ENCODE measurements at regions not wholly inside any gene's neighbourhood (a gene's known extent, or its start where the extent isn't known, plus 50 kb on each side); places are given as distances from the start of the nearest gene placed in this dataset.

GRCh38 chr5:97458851-97459250 is 275.8 kb upstream of the RIOK2 start:
- Histone ChIP-seq H3K4me1 (no peaks in the 10 kb centered on the region), H3K4me3 (no peak overlapping the region), H3K27me3 (no peaks in the 10 kb centered on the region), H3K27ac (no peak overlapping the region), H3K36me3 (no peaks in the 10 kb centered on the region), H3K9me3 (no peaks in the 10 kb centered on the region)
- DNase-seq, result no peak
- TF ChIP-seq POLR2A (IDR thresholded peaks at IDR 0.05), result no peak
- TF ChIP-seq CTCF (IDR thresholded peaks at IDR 0.05), result no peak
- intact Hi-C loops (cut with DNase I; ENCODE audit: low total_unique reads), result no loop called here

GRCh38 chr5:97471951-97472350 is 288.9 kb upstream of the RIOK2 start:
- DNase-seq, result no peak
- no peak overlapping the region for H3K27ac ChIP-seq
- no peaks in the 10 kb centered on the region for H3K27me3 ChIP-seq
- no peaks in the 10 kb centered on the region for H3K36me3 ChIP-seq
- TF ChIP-seq POLR2A (IDR thresholded peaks at IDR 0.05) (no peak), CTCF (IDR thresholded peaks at IDR 0.05) (no peak)
- H3K4me3 ChIP-seq, result no peak overlapping the region
- no peaks in the 10 kb centered on the region for H3K4me1 ChIP-seq
- intact Hi-C loops (cut with DNase I; ENCODE audit: low total_unique reads), result no loop called here
- no peaks in the 10 kb centered on the region for H3K9me3 ChIP-seq

- H3K27me3 ChIP-seq, result no peaks in the 10 kb centered on the region
- H3K27ac ChIP-seq, result no peak overlapping the region
- no peak for DNase-seq
- H3K36me3 ChIP-seq, result no peaks in the 10 kb centered on the region
- intact Hi-C loops (cut with DNase I; ENCODE audit: low total_unique reads), result no loop called here
- no peaks in the 10 kb centered on the region for H3K9me3 ChIP-seq
- no peaks in the 10 kb centered on the region for H3K4me1 ChIP-seq
- TF ChIP-seq POLR2A (IDR thresholded peaks at IDR 0.05), result no peak
- TF ChIP-seq CTCF (IDR thresholded peaks at IDR 0.05), result no peak
- no peak overlapping the region for H3K4me3 ChIP-seq
Measured at GRCh38 chr5:97475847-97476246, 292.8 kb upstream of the RIOK2 start.

GRCh38 chr5:97476852-97477534 is 293.9 kb upstream of the RIOK2 start:
- Histone ChIP-seq H3K27me3 (no peaks in the 10 kb centered on the region), H3K9me3 (no peaks in the 10 kb centered on the region), H3K4me1 (no peaks in the 10 kb centered on the region), H3K4me3 (no peak overlapping the region), H3K36me3 (no peaks in the 10 kb centered on the region), H3K27ac (no peak overlapping the region)
- intact Hi-C loops (cut with DNase I; ENCODE audit: low total_unique reads), result no loop called here
- no peak for DNase-seq
- TF ChIP-seq POLR2A (IDR thresholded peaks at IDR 0.05), result no peak
- TF ChIP-seq CTCF (IDR thresholded peaks at IDR 0.05), result no peak

- Histone ChIP-seq H3K36me3 (no peaks in the 10 kb centered on the region), H3K9me3 (no peaks in the 10 kb centered on the region), H3K27me3 (no peaks in the 10 kb centered on the region), H3K4me1 (no peaks in the 10 kb centered on the region), H3K4me3 (no peak overlapping the region), H3K27ac (peak overlapping the region; percentile 26 to 30)
- TF ChIP-seq POLR2A (IDR thresholded peaks at IDR 0.05), result no peak
- no peak for DNase-seq
- intact Hi-C loops (cut with DNase I; ENCODE audit: low total_unique reads), result no loop called here
Measured at GRCh38 chr5:97478483-97478882, 295.4 kb upstream of the RIOK2 start.

GRCh38 chr5:97480313-97480712 is 297.3 kb upstream of the RIOK2 start:
- Histone ChIP-seq H3K27me3 (no peaks in the 10 kb centered on the region), H3K27ac (no peak overlapping the region), H3K4me1 (no peaks in the 10 kb centered on the region), H3K4me3 (no peak overlapping the region), H3K36me3 (no peaks in the 10 kb centered on the region), H3K9me3 (no peaks in the 10 kb centered on the region)
- DNase-seq, result no peak
- intact Hi-C loops (cut with DNase I; ENCODE audit: low total_unique reads), result no loop called here
- TF ChIP-seq POLR2A (IDR thresholded peaks at IDR 0.05), result no peak
- no peak for TF ChIP-seq CTCF (IDR thresholded peaks at IDR 0.05)

Measured in uterus (tissue), 3 donors.